Liver (tissue), 8 donors: ENCODE measurements at regions not wholly inside any gene's neighbourhood (a gene's known extent, or its start where the extent isn't known, plus 50 kb on each side); places are given as distances from the start of the nearest gene placed in this dataset.

Experiments used
- DNase-seq: peaks from one replicate; pipeline ENCODE4 v3.0.0-alpha.2; 2017; ENCODE audit warnings: low spot score
- H3K27ac ChIP-seq, 2 donors: one replicate each; pipeline ENCODE4 v1.7.0; 2013; ENCODE audit warnings: inconsistent platforms in 2 of 2, low read length in 2 of 2, control low read depth in 1 of 2, low read depth in 1 of 2, mild to moderate bottlenecking in 1 of 2
- H3K27me3 ChIP-seq, 4 donors: one replicate each; pipeline versions ENCODE4 v1.6.1 to v1.7.0; 2013; ENCODE audit warnings: low read length in 3 of 4, inconsistent platforms in 1 of 4, mild to moderate bottlenecking in 1 of 4, moderate library complexity in 1 of 4; ENCODE audit not compliant: control insufficient read depth in 4 of 4, insufficient read depth in 4 of 4
- H3K36me3 ChIP-seq, 4 donors: one replicate each; pipeline versions ENCODE4 v1.6.1 to v1.7.0; 2013; ENCODE audit warnings: low read length in 3 of 4, mild to moderate bottlenecking in 3 of 4, low read depth in 1 of 4, moderate library complexity in 1 of 4; ENCODE audit not compliant: control insufficient read depth in 4 of 4, insufficient read depth in 3 of 4
- H3K4me1 ChIP-seq, 4 donors: one replicate each; pipeline versions ENCODE4 v1.6.1 to v1.7.0; 2013; ENCODE audit warnings: low read length in 3 of 4, mild to moderate bottlenecking in 3 of 4, moderate library complexity in 1 of 4; ENCODE audit not compliant: control insufficient read depth in 4 of 4, insufficient read depth in 4 of 4
- H3K4me3 ChIP-seq, 3 donors: one replicate each; pipeline versions ENCODE4 v1.6.1 to v1.7.0; 2013; ENCODE audit warnings: low read length in 3 of 3, control low read depth in 1 of 3, low read depth in 1 of 3, mild to moderate bottlenecking in 1 of 3
- H3K9ac ChIP-seq, 2 donors: one replicate each; pipeline ENCODE4 v1.7.0; 2013; ENCODE audit warnings: low read length in 2 of 2, mild to moderate bottlenecking in 2 of 2, moderate library complexity in 2 of 2, control low read depth in 1 of 2, low read depth in 1 of 2
- H3K9me3 ChIP-seq, 4 donors: one replicate each; pipeline versions ENCODE4 v1.6.1 to v1.7.0; 2013; ENCODE audit warnings: low read length in 3 of 4; ENCODE audit not compliant: control insufficient read depth in 4 of 4
- ATF3 ChIP-seq: IDR thresholded peaks from 2 replicates; pipeline ENCODE4 v1.6.1; 2016; ENCODE audit warnings: antibody characterized with exemption
- CTCF ChIP-seq: fragments of 150-350 bp; IDR thresholded peaks from 2 replicates; pipeline ENCODE4 v1.5.1; 2017; ENCODE audit warnings: improper control_type of control experiment, low read depth, low read length; ENCODE audit not compliant: missing input control
- EGR1 ChIP-seq, 2 donors: IDR thresholded peaks; 2 replicates each; pipeline ENCODE4 v1.6.1; 2016 to 2018; ENCODE audit warnings: antibody characterized with exemption in 2 of 2, low read depth in 2 of 2
- FOXA1 ChIP-seq: IDR thresholded peaks from 2 replicates; pipeline ENCODE4 v1.6.1; 2016; ENCODE audit warnings: antibody characterized with exemption
- FOXA2 ChIP-seq: IDR thresholded peaks from 2 replicates; pipeline ENCODE4 v1.6.1; 2016; ENCODE audit warnings: antibody characterized with exemption
- GABPA ChIP-seq, 2 donors: IDR thresholded peaks in 1 of 2; conservative IDR thresholded peaks in 1 of 2; 2 replicates each; pipeline ENCODE4 v1.6.1; 2016; ENCODE audit warnings: antibody characterized with exemption in 2 of 2, mild to moderate bottlenecking in 1 of 2, moderate library complexity in 1 of 2
- HNF4A ChIP-seq, 2 donors: conservative IDR thresholded peaks; 2 replicates each; pipeline ENCODE4 v1.6.1; 2016; ENCODE audit warnings: antibody characterized with exemption in 2 of 2, mild to moderate bottlenecking in 2 of 2
- HNF4G ChIP-seq: IDR thresholded peaks from 2 replicates; pipeline ENCODE4 v1.6.1; 2016; ENCODE audit warnings: antibody characterized with exemption
- JUND ChIP-seq, 2 donors: IDR thresholded peaks; 2 replicates each; pipeline ENCODE4 v1.6.1; 2016; ENCODE audit warnings: antibody characterized with exemption in 2 of 2
- MAX ChIP-seq: IDR thresholded peaks from 2 replicates; pipeline ENCODE4 v1.6.1; 2016; ENCODE audit warnings: antibody characterized with exemption
- NR2F2 ChIP-seq: IDR thresholded peaks from 2 replicates; pipeline ENCODE4 v1.6.1; 2016; ENCODE audit warnings: antibody characterized with exemption
- RAD21 ChIP-seq, 2 donors: IDR thresholded peaks; 2 replicates each; pipeline ENCODE4 v1.6.1; 2016; ENCODE audit warnings: antibody characterized with exemption in 2 of 2, mild to moderate bottlenecking in 2 of 2
- REST ChIP-seq: IDR thresholded peaks from 2 replicates; pipeline ENCODE4 v1.6.1; 2016; ENCODE audit warnings: antibody characterized with exemption, mild to moderate bottlenecking
- SP1 ChIP-seq: IDR thresholded peaks from 2 replicates; pipeline ENCODE4 v1.6.1; 2018; ENCODE audit warnings: antibody characterized with exemption, mild to moderate bottlenecking
- TAF1 ChIP-seq: conservative IDR thresholded peaks from 2 replicates; pipeline ENCODE4 v1.6.1; 2016; ENCODE audit warnings: antibody characterized with exemption, mild to moderate bottlenecking
- YY1 ChIP-seq: IDR thresholded peaks from 2 replicates; pipeline ENCODE4 v1.6.1; 2016; ENCODE audit warnings: antibody characterized with exemption, mild to moderate bottlenecking
- ZBTB33 ChIP-seq: IDR thresholded peaks from 2 replicates; pipeline ENCODE4 v1.6.1; 2016; ENCODE audit warnings: antibody characterized with exemption
- WGBS: extraction: QIAGEN DNeasy Blood & Tissue Kit; methylation state at CpG from one replicate; pipeline ENCODE4 v1.1.7; 2013; 5-methylcytosine and 5-hydroxymethylcytosine counted together
- donor health status: healthy.
- donor health status: healthy.
- donor health status: healthy.
- donor health status: healthy.
- donor health status: healthy.

- TF ChIP-seq NR2F2 (no peak), HNF4A (conservative IDR thresholded peaks at IDR 0.05) (no peak)
- no peak overlapping the region for H3K9ac ChIP-seq
- whole genome bisulfite sequencing: 94% methylated on average over 1 of the region's 1 CpG
- H3K4me1 ChIP-seq: no peaks in the 10 kb centered on the region
- H3K9me3 ChIP-seq: no peaks in the 10 kb centered on the region
- no peaks in the 10 kb centered on the region for H3K27me3 ChIP-seq
- no peaks in the 10 kb centered on the region for H3K36me3 ChIP-seq
- no peak for DNase-seq
- H3K4me3 ChIP-seq: no peak overlapping the region
- H3K27ac ChIP-seq: no peak overlapping the region
Measured at GRCh38 chr2:168314236-168314635, 66.8 kb upstream of the STK39 start.

GRCh38 chr2:168315331-168316072 lies 68.1 kb upstream of the STK39 start:
- Histone ChIP-seq H3K4me3 (no peak overlapping the region), H3K27me3 (no peaks in the 10 kb centered on the region), H3K27ac (no peak overlapping the region), H3K4me1 (no peaks in the 10 kb centered on the region), H3K9ac (no peak overlapping the region), H3K36me3 (no peaks in the 10 kb centered on the region), H3K9me3 (no peaks in the 10 kb centered on the region)
- WGBS: 92% methylated on average over 4 of the region's 4 CpGs
- DNase-seq: no peak
- TF ChIP-seq FOXA1 (no peak), CTCF (no peak), SP1 (no peak), REST (no peak), RAD21 (IDR thresholded peaks at IDR 0.05) (no peak)

- Histone ChIP-seq H3K4me1 (no peaks in the 10 kb centered on the region), H3K27me3 (no peaks in the 10 kb centered on the region), H3K36me3 (no peaks in the 10 kb centered on the region), H3K9ac (no peak overlapping the region), H3K9me3 (no peaks in the 10 kb centered on the region), H3K4me3 (no peak overlapping the region), H3K27ac (no peak overlapping the region)
- DNase-seq: no peak
- TF ChIP-seq FOXA2 (no peak), YY1 (no peak), ZBTB33 (no peak), REST (no peak), TAF1 (no peak), RAD21 (IDR thresholded peaks at IDR 0.05) (no peak), JUND (IDR thresholded peaks at IDR 0.05) (no peak), ATF3 (no peak), NR2F2 (no peak), HNF4G (no peak), EGR1 (IDR thresholded peaks at IDR 0.05; ENCODE audit: low read depth in 2 of 2) (no peak), FOXA1 (no peak), MAX (no peak), GABPA (IDR thresholded peaks at IDR 0.05 in 1 of 2, conservative IDR thresholded peaks at IDR 0.05 in 1 of 2) (no peak), HNF4A (conservative IDR thresholded peaks at IDR 0.05) (no peak)
Measured at GRCh38 chr2:168316073-168316440, 68.7 kb upstream of the STK39 start.
